Heart left ventricle (tissue), 16 donors: ENCODE measurements at regions not wholly inside any gene's neighbourhood (a gene's known extent, or its start where the extent isn't known, plus 50 kb on each side); places are given as distances from the start of the nearest gene placed in this dataset.

Experiments used
- ATAC-seq, 4 donors: fragments of 200-7000 bp; cut with Tn5 transposase; one replicate each; pipeline ENCODE4 v1.9.1; 2020 to 2022; ENCODE audit warnings: moderate library complexity in 4 of 4, mild to moderate bottlenecking in 3 of 4, moderate number of reproducible peaks in 1 of 4
- DNase-seq, 5 donors: peaks; one replicate each; pipeline ENCODE4 v3.0.0-alpha.2; 2020
- H3K27ac ChIP-seq, 12 donors: fragments of 200-600 bp; sonication (generic) in 4 of 12; one replicate each; pipeline versions ENCODE4 v1.5.0 to v1.8.0; 2016 to 2022; ENCODE audit warnings: mild to moderate bottlenecking in 2 of 12
- H3K27me3 ChIP-seq, 9 donors: fragments of 200-600 bp; sonication (generic) in 2 of 9; one replicate each; pipeline versions ENCODE4 v1.5.1 to v1.8.0; 2016 to 2022; ENCODE audit warnings: mild to moderate bottlenecking in 3 of 9
- H3K36me3 ChIP-seq, 9 donors: fragments of 200-600 bp; sonication (generic) in 2 of 9; one replicate each; pipeline versions ENCODE4 v1.5.0 to v1.8.0; 2018 to 2022; ENCODE audit warnings: mild to moderate bottlenecking in 2 of 9
- H3K4me1 ChIP-seq, 12 donors: fragments of 200-600 bp; sonication (generic) in 4 of 12; one replicate each; pipeline versions ENCODE4 v1.5.0 to v1.8.0; 2016 to 2022; ENCODE audit warnings: mild to moderate bottlenecking in 3 of 12
- H3K4me3 ChIP-seq, 12 donors: fragments of 200-600 bp; sonication (generic) in 4 of 12; one replicate each; pipeline versions ENCODE4 v1.5.0 to v1.8.0; 2017 to 2022; ENCODE audit warnings: mild to moderate bottlenecking in 9 of 12, moderate library complexity in 4 of 12
- H3K9me3 ChIP-seq, 12 donors: fragments of 200-600 bp; sonication (generic) in 4 of 12; one replicate each; pipeline versions ENCODE4 v1.5.0 to v1.8.0; 2016 to 2022; ENCODE audit warnings: mild to moderate bottlenecking in 1 of 12
- CTCF ChIP-seq, 12 donors: fragments of 200-600 bp; sonication (generic) in 4 of 12; IDR thresholded peaks; one replicate each; pipeline versions ENCODE4 v1.5.0 to v1.8.0; 2018 to 2022; ENCODE audit warnings: antibody characterized with exemption in 12 of 12, mild to moderate bottlenecking in 5 of 12
- POLR2A ChIP-seq, 2 donors: fragments of 450-650 bp; IDR thresholded peaks; one replicate each; pipeline ENCODE4 v1.6.1; 2017; ENCODE audit warnings: antibody characterized with exemption in 2 of 2, mild to moderate bottlenecking in 2 of 2, moderate library complexity in 2 of 2
- WGBS, 4 donors: extraction: QIAGEN DNeasy Blood & Tissue Kit in 2 of 4; methylation state at CpG; one replicate each; pipeline versions ENCODE4 v1.1.5 to v1.1.7; 2013 to 2018; 5-methylcytosine and 5-hydroxymethylcytosine counted together
- intact Hi-C, 10 donors: fragments of 100-400 bp; cut with DNase I; formaldehyde crosslinking; loops; one replicate each; pipeline versions ENCODE4 v1.11.1 to v1.14.2; 2022
- donor health status: ischemic (EF 13 %, LVEDD 7.1; RV severe dilation, severe dysfunction).
- donor health status: healthy with polysubstance abuse.
- donor health status: DM: no; HTN: yes; CAD: no.
- donor health status: DM: no; HTN: no; CAD: no.
- donor health status: ischemic (EF 25% LVEDD 6.9; RV normal size, moderate dysfunction).
- donor health status: ischemic (EF 25% LVEDD 5.7; RV mildly dilated, moderate dysfunction).
- donor health status: healthy.
- donor health status: DM: yes; HTN: yes; CAD: no.
- donor health status: ischemic (EF 35%, LVEDD 5.7; RV mildly dilated, moderate dysfunction).
- donor health status: nonischemic (EF 11% LVEDD 7.7; RV severe dilation, severe dysfunction).
- donor health status: DM: yes; HTN: yes; CAD: no.
- donor health status: PGD.
- donor health status: ischemic (EF 29% LVEDD 5.4; RV normal size, mild dysfunction).
- donor health status: nonischemic (EF 23%, LVEDD 6.1; RV moderate dilation, normal function).

- Histone ChIP-seq H3K27ac (no peak overlapping the region), H3K36me3 (no peaks in the 10 kb centered on the region), H3K4me3 (no peak overlapping the region), H3K4me1 (no peaks in the 10 kb centered on the region), H3K27me3 (no peaks in the 10 kb centered on the region), H3K9me3 (no peaks in the 10 kb centered on the region)
- no peak for TF ChIP-seq CTCF (IDR thresholded peaks at IDR 0.05)
- TF ChIP-seq POLR2A (IDR thresholded peaks at IDR 0.05): no peak
- ATAC-seq (no peak), DNase-seq (no peak)
- intact Hi-C loops: no loop called here
These were observed 52.8 kb upstream of the CCDC91 start for GRCh38 chr12:28137414-28137813.

GRCh38 chr12:28140404-28140803 lies 49.9 kb upstream of the CCDC91 start:
- no peak overlapping the region for H3K4me3 ChIP-seq
- DNase-seq: no peak
- no peaks in the 10 kb centered on the region for H3K36me3 ChIP-seq
- no peaks in the 10 kb centered on the region for H3K9me3 ChIP-seq
- TF ChIP-seq CTCF (IDR thresholded peaks at IDR 0.05): no peak
- no peak for TF ChIP-seq POLR2A (IDR thresholded peaks at IDR 0.05)
- H3K4me1 ChIP-seq: no peaks in the 10 kb centered on the region
- 71 to 77% (median 74%) methylated on average over 2 of the region's 2 CpGs for WGBS, 4 donors
- H3K27me3 ChIP-seq: no peaks in the 10 kb centered on the region
- H3K27ac ChIP-seq: no peak overlapping the region
- intact Hi-C loops: no loop called here
- ATAC-seq: no peak
